ENCODE measurements at regions not wholly inside any gene's neighbourhood (a gene's known extent, or its start where the extent isn't known, plus 50 kb on each side); places are given as distances from the start of the nearest gene placed in this dataset.

GRCh38 chr1:229986737-229987337 lies 80.2 kb upstream of the GALNT2 start:
- TF ChIP-seq CTCF (conservative IDR thresholded peaks at IDR 0.05; ENCODE audit: low read depth, low read length) (no peak), EZH2 (IDR thresholded peaks at IDR 0.05; ENCODE audit: low read length, unreplicated experiment) (no peak), EZH2phosphoT487 (IDR thresholded peaks at IDR 0.05; ENCODE audit: borderline replicate concordance, low read length) (no peak)
